ENCODE measurements at regions not wholly inside any gene's neighbourhood (a gene's known extent, or its start where the extent isn't known, plus 50 kb on each side); places are given as distances from the start of the nearest gene placed in this dataset.

DNA sequence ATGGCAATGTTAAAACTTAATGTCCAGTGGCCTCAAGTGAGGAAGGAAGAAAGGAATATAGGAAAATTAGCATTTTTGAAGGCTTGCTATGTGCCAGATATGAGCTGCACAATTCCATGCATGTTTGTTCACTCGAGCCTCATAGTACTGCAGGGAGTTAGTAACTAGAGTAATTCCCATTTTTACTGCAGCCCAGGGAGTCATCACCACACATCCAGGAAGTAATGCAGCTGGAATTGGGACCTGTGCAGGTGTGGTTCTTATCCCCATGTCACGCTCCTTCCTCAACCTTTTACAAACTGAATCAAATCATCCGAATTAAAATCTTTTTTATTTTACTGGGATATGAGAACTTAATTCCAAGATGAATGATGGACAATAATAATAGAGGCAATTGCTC lies 149.5 kb upstream of the MAFB start:
- Histone ChIP-seq H2AK5ac (ENCODE audit: low read length, severe bottlenecking) (no peak overlapping the region), H3K27me3 (ENCODE audit: control insufficient read depth in 1 of 2, insufficient read depth in 1 of 2, low read length in 2 of 2) (peaks cover 20 to 52% of the 10 kb centered on the region in 2 experiments), H3K79me1 (replicated peaks; ENCODE audit: low read length, poor library complexity, severe bottlenecking) (no peaks in the 10 kb centered on the region), H3K4me2 (ENCODE audit: low read length, poor library complexity, severe bottlenecking) (no peak overlapping the region), H3K9ac (ENCODE audit: low read length) (no peak overlapping the region), H2BK5ac (ENCODE audit: low read depth, low read length, poor library complexity, severe bottlenecking) (no peak overlapping the region), H3K18ac (ENCODE audit: low read depth in 1 of 2, low read length in 2 of 2) (no peak overlapping the region), H3K27ac (ENCODE audit: low read length, poor library complexity, severe bottlenecking) (no peak overlapping the region), H3K23ac (ENCODE audit: low read length in 2 of 2) (no peak overlapping the region), H4K8ac (ENCODE audit: low read length) (no peak overlapping the region), H3K9me3 (ENCODE audit: control insufficient read depth, low read length) (peaks cover 3% of the 10 kb centered on the region), H2BK120ac (ENCODE audit: low read depth, low read length) (no peak overlapping the region), H3K36me3 (ENCODE audit: control insufficient read depth in 1 of 2, insufficient read depth in 2 of 2, low read depth in 1 of 2, low read length in 2 of 2) (no peaks in the 10 kb centered on the region), H2AFZ (ENCODE audit: low read depth, low read length) (no peak overlapping the region), H2BK15ac (ENCODE audit: low read depth, poor library complexity, severe bottlenecking) (no peak overlapping the region), H2BK12ac (ENCODE audit: low read length in 2 of 2) (no peak overlapping the region), H3K14ac (ENCODE audit: low read length in 2 of 2) (no peak overlapping the region), H4K91ac (ENCODE audit: low read length) (no peak overlapping the region), H3K4me1 (ENCODE audit: control insufficient read depth, insufficient read depth, low read depth, low read length) (no peaks in the 10 kb centered on the region), H3K4ac (ENCODE audit: low read depth in 1 of 2, low read length in 2 of 2) (no peak overlapping the region), H3K4me3 (ENCODE audit: insufficient read depth in 1 of 2, low read depth in 1 of 2, low read length in 2 of 2) (no peak overlapping the region)
- WGBS: 82% methylated on average over 1 of the region's 3 CpGs
- no peak for DNase-seq

DNA sequence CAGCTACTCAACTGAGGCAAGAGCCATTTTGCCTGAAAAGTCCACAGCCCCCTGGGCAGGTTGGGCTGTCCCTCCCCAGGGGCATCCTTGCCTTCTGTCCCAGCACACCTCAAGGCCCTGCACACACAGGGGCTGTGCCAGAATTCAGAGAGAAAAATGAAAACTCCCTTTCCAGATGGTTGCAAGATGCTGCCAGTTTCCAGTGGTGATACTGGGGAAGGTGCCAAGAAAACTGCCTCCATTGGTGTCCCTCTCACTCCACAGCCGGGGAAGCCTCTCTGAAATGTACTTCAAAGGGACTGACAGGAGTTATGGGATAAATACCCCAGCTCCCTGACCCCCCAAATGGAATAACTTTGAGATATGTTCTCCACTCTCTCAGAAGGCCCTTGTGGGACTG lies 154.2 kb upstream of the MAFB start:
- no peak overlapping the region for H3K4me2 ChIP-seq (ENCODE audit: low read length, poor library complexity, severe bottlenecking)
- H2BK5ac ChIP-seq (ENCODE audit: low read depth, low read length, poor library complexity, severe bottlenecking): no peak overlapping the region
- no peak overlapping the region for H2AK5ac ChIP-seq (ENCODE audit: low read length, severe bottlenecking)
- H3K23ac ChIP-seq (ENCODE audit: low read length in 2 of 2): no peak overlapping the region
- H2BK12ac ChIP-seq (ENCODE audit: low read length in 2 of 2): no peak overlapping the region
- 50% methylated on average over 1 of the region's 1 CpG for WGBS
- H3K9ac ChIP-seq (ENCODE audit: low read length): no peak overlapping the region
- no peaks in the 10 kb centered on the region for H3K36me3 ChIP-seq (ENCODE audit: control insufficient read depth in 1 of 2, insufficient read depth in 2 of 2, low read depth in 1 of 2, low read length in 2 of 2)
- no peak overlapping the region for H4K8ac ChIP-seq (ENCODE audit: low read length)
- peaks cover 12% of the 10 kb centered on the region for H3K9me3 ChIP-seq (ENCODE audit: control insufficient read depth, low read length)
- no peak overlapping the region for H3K18ac ChIP-seq (ENCODE audit: low read depth in 1 of 2, low read length in 2 of 2)
- DNase-seq: no peak
- H2BK120ac ChIP-seq (ENCODE audit: low read depth, low read length): no peak overlapping the region
- peaks cover 26 to 27% of the 10 kb centered on the region in 2 experiments for H3K27me3 ChIP-seq (ENCODE audit: control insufficient read depth in 1 of 2, insufficient read depth in 1 of 2, low read length in 2 of 2)
- H3K14ac ChIP-seq (ENCODE audit: low read length in 2 of 2): no peak overlapping the region
- no peak overlapping the region for H3K4ac ChIP-seq (ENCODE audit: low read depth in 1 of 2, low read length in 2 of 2)
- H3K4me1 ChIP-seq (ENCODE audit: control insufficient read depth, insufficient read depth, low read depth, low read length): no peaks in the 10 kb centered on the region
- no peak overlapping the region for H4K91ac ChIP-seq (ENCODE audit: low read length)
- no peak overlapping the region for H3K27ac ChIP-seq (ENCODE audit: low read length, poor library complexity, severe bottlenecking)
- no peak overlapping the region for H2BK15ac ChIP-seq (ENCODE audit: low read depth, poor library complexity, severe bottlenecking)
- no peak overlapping the region for H2AFZ ChIP-seq (ENCODE audit: low read depth, low read length)
- H3K4me3 ChIP-seq (ENCODE audit: insufficient read depth in 1 of 2, low read depth in 1 of 2, low read length in 2 of 2): no peak overlapping the region
- no peaks in the 10 kb centered on the region for H3K79me1 ChIP-seq (replicated peaks; ENCODE audit: low read length, poor library complexity, severe bottlenecking)

DNA sequence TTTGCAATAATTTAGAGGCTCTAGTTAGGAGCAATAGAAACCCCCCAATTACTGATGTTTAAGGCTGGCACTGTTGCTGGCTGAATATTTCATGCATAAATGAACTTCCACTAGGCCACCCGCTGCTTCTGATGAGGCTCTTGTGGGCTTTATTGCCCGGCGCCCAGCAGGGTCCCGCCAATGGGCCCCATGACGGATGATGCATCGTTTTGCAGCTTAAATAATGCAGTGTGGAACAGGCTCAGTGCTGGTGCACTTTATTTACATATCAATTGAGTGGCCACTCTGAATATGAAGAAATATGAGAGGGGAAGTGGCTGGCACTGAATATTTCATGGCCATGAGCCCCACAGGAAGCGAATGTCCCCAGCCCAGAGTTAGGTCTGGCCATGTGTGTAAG lies 155.3 kb upstream of the MAFB start:
- Histone ChIP-seq H3K18ac (ENCODE audit: low read depth in 1 of 2, low read length in 2 of 2) (no peak overlapping the region), H3K79me1 (replicated peaks; ENCODE audit: low read length, poor library complexity, severe bottlenecking) (no peaks in the 10 kb centered on the region), H2BK5ac (ENCODE audit: low read depth, low read length, poor library complexity, severe bottlenecking) (no peak overlapping the region), H3K4me2 (ENCODE audit: low read length, poor library complexity, severe bottlenecking) (no peak overlapping the region), H3K23ac (ENCODE audit: low read length in 2 of 2) (no peak overlapping the region), H3K27me3 (ENCODE audit: control insufficient read depth in 1 of 2, insufficient read depth in 1 of 2, low read length in 2 of 2) (peaks cover 22 to 27% of the 10 kb centered on the region in 2 experiments), H2AK5ac (ENCODE audit: low read length, severe bottlenecking) (no peak overlapping the region), H3K9ac (ENCODE audit: low read length) (no peak overlapping the region), H3K27ac (ENCODE audit: low read length, poor library complexity, severe bottlenecking) (no peak overlapping the region), H2BK120ac (ENCODE audit: low read depth, low read length) (no peak overlapping the region), H3K14ac (ENCODE audit: low read length in 2 of 2) (no peak overlapping the region), H4K91ac (ENCODE audit: low read length) (no peak overlapping the region), H3K4me3 (ENCODE audit: insufficient read depth in 1 of 2, low read depth in 1 of 2, low read length in 2 of 2) (no peak overlapping the region), H2BK15ac (ENCODE audit: low read depth, poor library complexity, severe bottlenecking) (no peak overlapping the region), H3K36me3 (ENCODE audit: control insufficient read depth in 1 of 2, insufficient read depth in 2 of 2, low read depth in 1 of 2, low read length in 2 of 2) (no peaks in the 10 kb centered on the region), H2AFZ (ENCODE audit: low read depth, low read length) (no peak overlapping the region), H3K9me3 (ENCODE audit: control insufficient read depth, low read length) (peaks cover 12% of the 10 kb centered on the region), H2BK12ac (ENCODE audit: low read length in 2 of 2) (no peak overlapping the region), H4K8ac (ENCODE audit: low read length) (no peak overlapping the region), H3K4ac (ENCODE audit: low read depth in 1 of 2, low read length in 2 of 2) (no peak overlapping the region), H3K4me1 (ENCODE audit: control insufficient read depth, insufficient read depth, low read depth, low read length) (no peaks in the 10 kb centered on the region)
- DNase-seq: no peak
- WGBS: 88% methylated on average over 7 of the region's 7 CpGs

DNA sequence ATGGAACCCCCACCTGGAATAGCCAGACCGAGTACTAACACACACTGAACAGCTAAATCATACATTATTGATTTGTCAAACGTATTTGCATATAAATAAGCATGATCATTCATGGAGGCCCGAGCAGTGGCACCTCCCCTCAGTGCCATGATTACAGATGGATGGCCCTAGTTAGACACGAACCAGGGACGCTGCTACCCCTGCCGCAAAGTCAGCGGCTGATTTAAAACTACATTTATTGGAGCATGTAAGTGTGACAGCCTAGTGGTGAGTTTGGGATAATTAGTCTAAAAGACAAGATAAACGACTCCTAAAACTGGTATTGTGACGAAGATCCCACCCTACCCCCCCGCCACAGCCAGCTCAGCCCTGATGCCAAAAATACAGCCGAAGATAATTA lies 159.1 kb upstream of the MAFB start:
- WGBS: 69% methylated on average over 8 of the region's 11 CpGs
- no peak overlapping the region for H3K9ac ChIP-seq (ENCODE audit: low read length)
- no peak overlapping the region for H3K18ac ChIP-seq (ENCODE audit: low read depth in 1 of 2, low read length in 2 of 2)
- no peak overlapping the region for H4K8ac ChIP-seq (ENCODE audit: low read length)
- no peaks in the 10 kb centered on the region for H3K36me3 ChIP-seq (ENCODE audit: control insufficient read depth in 1 of 2, insufficient read depth in 2 of 2, low read depth in 1 of 2, low read length in 2 of 2)
- H2BK15ac ChIP-seq (ENCODE audit: low read depth, poor library complexity, severe bottlenecking): no peak overlapping the region
- H3K9me3 ChIP-seq (ENCODE audit: control insufficient read depth, low read length): peaks cover 9% of the 10 kb centered on the region
- no peak overlapping the region for H4K91ac ChIP-seq (ENCODE audit: low read length)
- no peak overlapping the region for H2AFZ ChIP-seq (ENCODE audit: low read depth, low read length)
- H3K4me2 ChIP-seq (ENCODE audit: low read length, poor library complexity, severe bottlenecking): no peak overlapping the region
- no peak overlapping the region for H2BK120ac ChIP-seq (ENCODE audit: low read depth, low read length)
- no peaks in the 10 kb centered on the region for H3K79me1 ChIP-seq (replicated peaks; ENCODE audit: low read length, poor library complexity, severe bottlenecking)
- no peak overlapping the region for H3K23ac ChIP-seq (ENCODE audit: low read length in 2 of 2)
- no peaks in the 10 kb centered on the region for H3K4me1 ChIP-seq (ENCODE audit: control insufficient read depth, insufficient read depth, low read depth, low read length)
- no peak overlapping the region for H3K4me3 ChIP-seq (ENCODE audit: insufficient read depth in 1 of 2, low read depth in 1 of 2, low read length in 2 of 2)
- no peak overlapping the region for H3K14ac ChIP-seq (ENCODE audit: low read length in 2 of 2)
- no peak overlapping the region for H3K27ac ChIP-seq (ENCODE audit: low read length, poor library complexity, severe bottlenecking)
- H2BK12ac ChIP-seq (ENCODE audit: low read length in 2 of 2): no peak overlapping the region
- H2AK5ac ChIP-seq (ENCODE audit: low read length, severe bottlenecking): no peak overlapping the region
- H3K27me3 ChIP-seq (ENCODE audit: control insufficient read depth in 1 of 2, insufficient read depth in 1 of 2, low read length in 2 of 2): peaks cover 3 to 14% of the 10 kb centered on the region in 2 experiments
- no peak overlapping the region for H2BK5ac ChIP-seq (ENCODE audit: low read depth, low read length, poor library complexity, severe bottlenecking)
- no peak for DNase-seq
- no peak overlapping the region for H3K4ac ChIP-seq (ENCODE audit: low read depth in 1 of 2, low read length in 2 of 2)

Data from mesenchymal stem cell (in vitro differentiated cells and primary cell).